UCSD-AML1 (cell line): ENCODE measurements at regions not wholly inside any gene's neighbourhood (a gene's known extent, or its start where the extent isn't known, plus 50 kb on each side); places are given as distances from the start of the nearest gene placed in this dataset.

Experiments used
- DNase-seq: peaks from one replicate; lab custom pipeline; 2025; ENCODE audit not compliant: unreplicated experiment; lab: John Stamatoyannopoulos, UW

DNA sequence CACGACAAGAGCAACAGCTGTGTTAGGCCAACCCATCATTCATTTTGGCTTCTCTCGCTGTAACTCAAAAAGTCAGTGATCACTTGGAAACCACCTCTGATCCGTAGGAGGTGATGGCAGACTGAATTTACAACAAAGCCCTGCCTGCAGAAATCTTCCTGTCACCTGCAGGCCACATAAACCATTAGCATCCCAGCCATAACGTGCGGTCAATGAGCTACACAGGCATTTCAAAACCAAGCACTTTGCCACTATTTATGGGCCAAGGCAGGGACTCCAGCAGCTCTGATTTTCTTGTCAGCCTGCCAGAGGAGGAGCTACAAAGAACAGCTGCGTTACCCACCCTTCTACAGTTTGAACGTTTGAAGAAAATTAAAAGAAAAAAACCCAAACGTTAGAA, 228.1 kb upstream of the PPARGC1A start:
- no peak for DNase-seq

DNA sequence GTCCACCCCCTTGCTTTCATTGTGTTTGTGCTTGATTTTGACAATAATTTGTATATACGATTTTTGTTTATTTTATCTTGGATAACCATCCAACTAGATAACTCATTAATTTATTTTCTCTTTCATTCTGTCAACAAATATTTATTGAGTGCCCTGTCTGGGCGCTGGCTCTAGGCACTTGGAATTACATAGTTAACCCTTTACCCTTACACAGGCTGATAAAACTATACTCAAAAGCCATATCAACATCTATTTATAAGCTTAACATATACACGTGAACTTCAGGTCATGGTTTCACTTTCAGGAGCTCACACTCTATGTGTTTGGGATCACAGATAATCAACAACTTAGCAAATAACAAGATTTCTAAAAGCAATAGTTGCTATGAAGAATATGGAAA, 226.3 kb upstream of the PPARGC1A start:
- DNase-seq = no peak

DNA sequence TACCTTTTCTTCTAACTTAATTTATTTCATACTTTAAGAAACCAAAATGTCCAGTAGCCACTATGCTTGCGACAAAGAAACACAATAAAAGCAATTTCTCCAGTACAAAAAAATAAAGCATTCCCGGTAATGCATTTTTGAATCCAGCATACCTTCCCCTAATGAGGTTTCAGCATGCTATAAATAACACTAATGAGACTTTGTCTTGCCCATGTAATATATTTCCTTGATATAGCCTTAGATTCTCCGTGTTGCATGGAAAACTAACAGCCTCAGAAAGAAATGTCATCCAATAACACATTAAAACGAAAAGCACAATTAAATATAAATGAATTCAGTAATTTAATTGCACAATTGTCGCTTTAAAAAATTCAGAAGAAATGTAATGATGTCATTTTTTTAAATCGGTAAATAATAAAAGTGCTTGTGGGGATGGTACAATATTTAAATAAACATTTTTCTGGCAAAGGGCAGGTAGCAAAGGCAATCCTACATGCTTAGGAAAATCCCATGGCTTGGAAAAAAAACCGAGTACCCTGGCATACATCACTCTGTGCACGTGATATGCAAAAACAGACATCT, 225.2 kb upstream of the PPARGC1A start:
- no peak for DNase-seq

DNA sequence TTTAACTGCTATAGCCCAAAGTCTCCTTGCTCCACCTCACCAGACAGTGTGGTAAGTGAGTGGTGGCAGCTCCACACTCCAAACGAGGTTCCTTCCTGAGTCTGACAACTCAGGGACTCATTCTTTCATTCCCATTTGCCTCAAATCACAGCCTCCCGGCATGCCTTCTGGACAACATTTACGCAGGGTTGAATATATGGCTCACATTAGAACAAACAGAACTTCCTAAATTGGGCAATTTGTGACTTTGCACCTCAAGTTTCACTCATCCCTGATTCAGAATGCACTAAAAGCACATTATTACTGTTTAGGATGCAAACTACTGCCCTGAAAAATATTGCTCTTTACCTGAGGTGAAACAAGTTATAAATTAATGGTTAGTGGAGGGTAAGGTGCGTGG, 224.6 kb upstream of the PPARGC1A start:
- DNase-seq = no peak

DNA sequence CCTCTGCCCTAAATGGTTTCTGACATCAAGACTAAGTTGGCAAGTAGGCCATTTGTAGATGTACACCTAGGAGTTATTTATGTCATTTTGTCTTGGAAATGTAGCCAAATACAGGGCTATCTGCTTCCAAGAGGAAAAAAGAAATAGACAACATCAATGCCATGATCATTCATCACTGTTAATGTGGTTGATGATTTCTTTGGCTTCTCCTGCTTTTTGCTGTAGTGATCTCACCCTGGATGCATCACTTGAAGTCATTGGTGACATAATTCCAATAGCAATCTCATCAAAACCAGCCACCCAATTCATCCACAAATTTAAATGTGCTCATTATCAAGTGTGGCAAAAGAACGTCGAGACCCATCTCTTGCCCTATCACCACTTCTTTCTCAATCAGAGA, 222.6 kb upstream of the PPARGC1A start:
- no peak for DNase-seq

DNA sequence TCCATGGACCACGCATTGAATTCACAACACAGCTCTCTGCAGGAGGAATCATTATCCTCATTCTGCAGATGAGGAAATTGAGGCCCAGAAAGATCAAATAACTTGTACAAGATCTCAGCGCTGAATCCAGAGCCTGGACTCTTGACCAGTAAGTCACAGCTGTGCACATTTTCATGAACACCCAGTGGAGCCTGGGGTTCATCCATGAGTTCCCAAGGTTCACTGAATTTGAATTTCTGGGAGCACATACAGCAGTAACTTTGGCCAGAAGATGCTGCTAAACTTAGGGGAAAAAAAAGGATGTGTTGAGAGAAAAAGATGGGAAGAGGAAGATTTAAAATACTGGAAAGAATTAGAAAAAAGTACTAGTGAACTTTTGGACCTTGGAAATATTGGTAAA, 218.7 kb upstream of the PPARGC1A start:
- no peak for DNase-seq

DNA sequence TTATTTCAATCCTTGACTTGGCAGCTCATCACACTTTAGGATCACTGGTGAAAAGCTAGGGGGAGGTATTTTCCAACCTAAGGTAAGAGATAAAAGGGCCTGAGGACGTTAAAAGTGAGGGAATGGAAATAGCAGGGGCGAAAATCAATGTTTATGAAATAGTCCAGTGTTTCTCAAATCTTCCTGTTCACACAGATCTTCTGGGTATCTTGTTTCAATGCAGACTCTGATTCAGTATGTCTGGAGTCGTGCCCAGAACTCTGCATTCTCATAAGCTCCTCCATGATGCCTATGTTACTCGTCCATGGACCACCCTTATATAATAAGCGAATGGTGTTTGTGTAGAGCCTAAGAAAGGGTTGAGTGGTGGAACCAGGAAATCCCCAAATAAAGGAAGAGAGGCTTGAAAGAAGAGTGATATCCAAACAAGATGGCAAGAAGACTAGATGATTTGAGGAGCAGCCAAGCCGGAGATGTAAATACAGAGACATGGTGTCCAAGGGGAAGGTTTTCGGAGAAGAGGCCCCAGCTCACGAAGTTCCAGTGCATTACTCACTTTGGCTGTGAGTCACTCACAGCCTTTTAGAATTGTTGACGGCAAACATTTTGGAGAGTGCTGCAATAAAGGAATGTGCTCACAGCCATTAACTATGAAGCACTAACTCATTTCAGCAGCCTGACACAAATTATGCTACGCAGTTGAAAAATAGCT, 215.6 kb upstream of the PPARGC1A start:
- DNase-seq = no peak

DNA sequence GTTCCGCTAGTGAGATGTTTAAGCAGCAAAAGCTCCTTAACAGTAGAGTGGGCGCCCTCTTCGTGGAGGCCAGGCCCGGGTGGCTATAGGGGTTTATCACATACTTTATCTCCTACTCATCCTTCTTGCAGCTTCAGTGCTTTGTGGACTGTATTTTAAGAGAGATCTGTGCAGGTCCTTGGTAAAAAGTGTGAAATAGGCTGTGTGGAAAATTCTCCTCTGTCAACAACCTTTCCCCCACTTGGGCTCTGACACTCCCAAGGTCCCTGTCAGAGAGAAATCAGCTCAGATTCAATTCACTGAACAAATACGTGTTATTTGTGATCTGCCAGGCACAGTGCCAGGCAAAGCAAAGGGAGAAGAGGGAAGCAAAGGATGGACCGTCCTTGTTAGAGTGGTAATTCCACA, 214.3 kb upstream of the PPARGC1A start:
- no peak for DNase-seq

DNA sequence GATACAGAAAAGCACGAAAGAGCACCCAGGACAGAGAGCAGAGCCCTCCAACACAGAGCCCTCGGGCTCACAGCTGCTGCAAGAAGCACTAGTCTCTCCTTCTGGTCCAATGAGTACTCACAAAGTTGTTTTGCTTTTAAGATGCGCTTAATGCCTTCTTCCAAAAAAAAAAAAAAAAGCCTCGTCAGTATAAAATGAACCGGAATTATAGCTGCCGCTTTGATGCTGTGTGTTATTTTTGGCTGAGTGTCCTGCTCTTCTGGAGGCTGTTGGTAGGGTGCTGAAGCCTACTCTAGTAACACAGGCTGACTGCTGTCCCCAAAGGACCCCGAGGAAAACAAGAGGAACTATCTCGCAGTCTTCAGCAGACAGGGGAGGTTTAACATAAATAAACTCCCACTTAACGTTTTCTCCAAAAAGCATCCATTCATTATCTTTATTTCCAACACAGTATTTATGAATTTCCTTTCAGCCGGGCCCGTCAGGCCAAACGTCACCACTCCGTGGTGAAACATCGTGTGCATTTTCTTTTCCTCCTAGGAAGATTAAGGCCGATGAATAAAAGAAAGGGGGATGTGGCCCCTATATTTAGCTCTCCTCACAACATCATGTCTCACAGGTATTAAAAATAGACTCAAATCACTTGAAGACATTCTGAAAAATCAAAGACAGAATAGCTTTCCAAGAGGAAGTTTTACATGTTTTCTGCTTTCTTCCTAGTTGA, 213.7 kb upstream of the PPARGC1A start:
- DNase-seq = no peak

DNA sequence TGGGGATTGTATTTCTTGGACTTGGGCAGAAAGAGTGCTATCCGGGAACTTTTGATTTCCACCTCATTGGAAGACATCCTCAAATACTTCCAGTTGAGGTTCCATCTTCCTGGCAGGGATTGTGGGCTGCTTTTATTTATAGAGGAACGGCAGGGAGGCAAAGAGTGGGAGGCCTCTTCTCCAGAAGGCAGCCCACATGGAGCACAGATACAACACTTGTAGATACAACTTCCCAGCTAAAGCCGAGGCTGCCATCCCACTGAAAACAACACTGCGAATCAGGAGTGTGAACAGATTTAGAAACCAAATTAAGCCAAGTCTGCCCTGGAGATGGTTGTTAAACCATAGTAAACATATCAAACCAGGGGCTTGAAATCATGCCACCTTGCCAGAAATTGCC, 212.8 kb upstream of the PPARGC1A start:
- no peak for DNase-seq

DNA sequence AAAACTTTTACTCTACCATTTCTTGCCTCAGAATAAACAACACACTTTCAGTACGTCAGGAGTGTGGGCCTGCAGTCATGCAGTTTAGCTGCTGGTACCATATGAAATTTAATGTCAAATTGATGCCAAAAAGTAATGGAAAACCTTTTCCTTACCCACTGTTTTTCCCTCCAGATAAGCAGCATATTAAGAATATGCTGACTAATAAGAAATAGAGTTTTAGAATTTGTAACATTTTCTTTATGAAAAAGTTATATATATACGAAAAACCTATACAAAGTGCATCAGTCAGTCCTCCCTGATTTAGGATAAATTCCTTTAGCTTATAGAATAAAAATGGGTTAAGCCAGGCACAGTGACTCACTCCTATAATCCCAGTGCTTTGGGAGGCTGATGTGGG, 206.8 kb upstream of the PPARGC1A start:
- no peak for DNase-seq

DNA sequence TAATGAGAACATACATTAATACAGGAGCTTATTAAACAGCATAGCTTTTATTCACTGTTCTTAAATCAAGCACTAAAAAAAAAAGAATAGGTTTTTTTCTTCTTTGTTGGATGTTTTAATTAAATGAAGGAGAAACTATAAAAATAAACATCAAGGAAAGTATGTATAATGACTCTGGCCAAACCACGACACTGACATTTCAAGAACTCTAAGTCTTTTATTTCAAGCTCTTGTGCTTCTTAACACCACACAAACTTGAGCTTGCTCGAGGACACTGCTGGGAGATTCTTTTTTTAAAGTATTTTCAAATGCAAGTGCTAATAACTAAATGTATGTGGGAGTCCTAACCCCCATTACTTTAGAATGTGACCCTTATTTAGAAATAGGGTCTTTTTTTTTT, 204.9 kb upstream of the PPARGC1A start:
- DNase-seq = no peak

DNA sequence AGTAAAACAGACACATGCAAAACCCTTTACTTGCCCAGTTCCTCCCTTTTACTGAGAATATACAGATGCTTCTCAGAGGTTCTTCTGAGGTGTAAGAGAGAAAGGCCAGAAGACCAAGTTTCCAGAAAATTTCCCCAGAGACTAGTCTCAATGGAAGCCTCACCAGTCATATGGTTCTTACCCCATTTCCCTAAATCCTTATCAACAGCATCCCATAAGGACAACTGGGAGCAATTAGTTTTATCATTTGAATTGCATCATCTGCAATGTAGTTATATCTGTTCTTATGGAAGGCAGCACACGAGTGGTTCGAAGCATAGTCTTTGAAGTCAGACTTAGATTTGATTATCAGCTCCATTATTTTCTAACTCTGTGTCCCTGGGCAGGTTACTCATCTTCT, 203.6 kb upstream of the PPARGC1A start:
- no peak for DNase-seq

DNA sequence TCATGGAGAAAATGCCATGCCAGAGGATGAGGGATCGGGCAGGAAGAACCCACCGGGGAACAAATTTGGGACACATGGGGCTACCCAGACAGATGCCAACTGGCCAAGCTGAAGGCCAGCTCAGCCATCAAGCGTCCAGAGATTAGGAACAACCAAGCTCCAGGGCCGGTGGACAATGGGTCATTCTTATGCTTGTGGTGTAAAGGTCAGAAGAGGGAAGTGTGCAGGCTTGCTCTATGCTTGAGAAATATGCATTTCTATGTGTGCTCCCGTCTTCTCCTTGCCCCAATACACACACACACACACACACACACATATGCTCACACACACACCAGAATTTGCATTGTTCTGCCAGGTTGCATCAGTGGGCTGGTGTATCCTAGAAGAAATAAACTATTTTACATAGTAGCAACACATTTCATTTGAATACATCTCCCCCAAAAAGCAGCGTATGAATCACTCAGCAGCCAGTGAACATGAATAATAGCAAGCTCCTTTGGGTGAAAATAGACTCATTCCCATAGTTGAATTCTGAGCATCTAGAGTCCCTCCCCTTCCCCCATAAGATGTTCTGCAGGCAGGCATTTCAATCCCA, 201.9 kb upstream of the PPARGC1A start:
- DNase-seq = no peak

DNA sequence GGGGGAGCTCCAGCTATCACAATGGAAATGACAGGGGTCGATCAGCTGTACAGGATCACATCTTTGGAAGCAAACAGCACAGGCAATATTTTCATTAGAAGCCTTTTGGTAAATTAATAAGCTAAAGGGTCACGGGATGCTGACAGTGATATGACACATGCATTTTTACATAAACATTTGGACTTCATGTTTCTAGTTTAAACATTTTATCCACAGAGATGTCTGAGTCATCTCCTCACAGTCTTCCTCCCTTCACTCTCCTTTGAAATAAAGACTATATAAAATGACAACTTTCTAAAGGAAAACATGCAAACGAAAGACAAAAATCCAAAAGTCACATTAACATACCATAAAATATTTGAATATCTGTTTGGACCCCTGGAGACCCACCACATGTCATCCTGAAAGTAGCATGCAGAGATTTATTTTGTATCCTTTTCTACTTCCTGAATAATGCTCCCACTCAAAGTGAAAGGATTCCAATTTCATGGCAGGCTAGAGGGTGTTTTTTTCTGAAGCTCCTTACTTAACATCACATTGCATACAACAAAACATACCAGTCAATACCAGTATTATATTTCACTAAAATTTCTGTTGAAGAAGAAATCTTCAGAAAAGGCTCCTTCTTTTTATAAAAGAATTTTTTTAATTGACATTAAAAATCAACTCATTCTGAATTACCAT, 200.1 kb upstream of the PPARGC1A start:
- DNase-seq = no peak

DNA sequence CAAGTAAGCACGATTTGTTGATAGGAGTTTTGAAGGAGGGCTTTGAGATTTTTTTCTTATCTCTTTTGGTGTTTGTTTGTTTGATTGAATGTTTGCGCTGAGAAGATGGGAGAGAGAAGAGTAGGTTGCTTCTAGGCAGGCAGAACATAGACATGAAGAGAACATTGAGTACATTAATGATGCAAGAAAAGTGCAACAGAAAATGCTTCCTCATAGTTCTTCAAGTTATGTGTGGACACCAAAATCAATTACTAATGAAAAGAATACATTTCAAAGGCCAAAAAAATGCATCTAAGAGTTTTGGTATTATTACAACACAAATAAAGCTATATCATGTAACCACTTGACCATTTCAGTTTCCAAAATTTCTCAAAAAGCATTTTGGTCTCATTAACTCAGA, 191.0 kb upstream of the PPARGC1A start:
- no peak for DNase-seq

DNA sequence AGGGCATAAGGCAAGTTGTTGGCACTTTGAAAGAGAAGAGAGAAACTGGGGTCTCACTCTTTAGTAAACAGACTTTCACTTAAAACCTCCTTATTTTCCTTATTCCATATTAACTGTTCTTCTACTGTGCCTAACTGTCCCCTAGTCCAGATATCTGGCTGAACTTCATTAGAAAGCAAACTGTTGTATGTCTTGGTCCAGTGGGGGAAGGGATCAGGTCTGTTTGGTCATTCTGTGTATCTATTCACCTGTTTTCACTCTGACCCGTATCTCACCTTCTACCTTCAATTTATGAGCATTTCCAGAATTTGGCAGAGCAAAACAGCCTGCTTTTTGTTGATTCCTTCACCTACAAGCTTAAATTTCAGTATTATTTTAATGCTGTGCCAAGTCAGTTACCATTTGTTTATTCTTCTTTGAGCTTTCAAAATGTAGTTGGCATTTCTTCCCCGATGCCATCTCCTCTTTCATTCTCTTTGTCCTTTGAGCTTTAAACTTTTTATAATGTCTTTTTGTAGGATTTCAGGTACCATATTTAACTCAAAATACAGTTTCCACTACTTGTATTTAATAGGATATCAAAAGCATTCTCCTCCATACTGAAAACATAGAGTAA, 188.6 kb upstream of the PPARGC1A start:
- DNase-seq = no peak

DNA sequence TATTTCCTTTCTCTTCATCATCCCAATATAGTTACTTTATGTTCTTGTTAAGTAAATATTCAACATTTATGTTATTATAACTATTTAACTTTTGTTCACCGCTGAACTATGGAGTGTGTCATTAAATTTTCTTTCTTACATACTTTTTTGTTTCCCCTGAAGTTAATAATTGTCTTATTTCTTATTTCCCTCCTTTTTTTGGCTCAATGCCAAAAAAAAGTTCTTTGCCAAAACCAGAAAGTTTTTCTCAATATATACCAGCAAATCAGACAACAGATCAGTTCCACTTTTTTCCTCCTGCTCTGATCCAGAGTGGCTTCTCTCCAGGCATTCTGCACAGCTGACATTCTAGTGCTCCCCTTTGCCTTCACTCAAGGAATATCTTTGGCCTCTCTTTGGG, 187.0 kb upstream of the PPARGC1A start:
- no peak for DNase-seq

DNA sequence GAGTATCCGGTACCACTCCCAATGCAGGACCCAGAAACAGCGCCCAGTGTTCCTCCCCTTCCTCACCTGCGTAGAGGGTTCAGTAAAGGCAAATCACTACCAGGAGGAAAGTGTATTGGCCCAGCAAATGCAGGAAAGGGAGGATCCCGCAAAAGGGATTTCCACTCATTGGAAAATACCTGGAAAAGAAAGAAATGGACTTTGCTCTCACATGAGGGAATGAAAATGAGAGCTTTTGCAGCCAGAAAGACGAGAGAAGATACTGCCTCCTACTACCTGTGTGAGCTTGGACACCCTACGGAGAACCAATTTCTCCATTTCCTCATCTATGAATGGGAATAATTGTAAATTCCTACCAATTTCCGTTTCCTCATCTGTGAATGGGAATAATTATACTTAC, 184.1 kb upstream of the PPARGC1A start:
- no peak for DNase-seq

DNA sequence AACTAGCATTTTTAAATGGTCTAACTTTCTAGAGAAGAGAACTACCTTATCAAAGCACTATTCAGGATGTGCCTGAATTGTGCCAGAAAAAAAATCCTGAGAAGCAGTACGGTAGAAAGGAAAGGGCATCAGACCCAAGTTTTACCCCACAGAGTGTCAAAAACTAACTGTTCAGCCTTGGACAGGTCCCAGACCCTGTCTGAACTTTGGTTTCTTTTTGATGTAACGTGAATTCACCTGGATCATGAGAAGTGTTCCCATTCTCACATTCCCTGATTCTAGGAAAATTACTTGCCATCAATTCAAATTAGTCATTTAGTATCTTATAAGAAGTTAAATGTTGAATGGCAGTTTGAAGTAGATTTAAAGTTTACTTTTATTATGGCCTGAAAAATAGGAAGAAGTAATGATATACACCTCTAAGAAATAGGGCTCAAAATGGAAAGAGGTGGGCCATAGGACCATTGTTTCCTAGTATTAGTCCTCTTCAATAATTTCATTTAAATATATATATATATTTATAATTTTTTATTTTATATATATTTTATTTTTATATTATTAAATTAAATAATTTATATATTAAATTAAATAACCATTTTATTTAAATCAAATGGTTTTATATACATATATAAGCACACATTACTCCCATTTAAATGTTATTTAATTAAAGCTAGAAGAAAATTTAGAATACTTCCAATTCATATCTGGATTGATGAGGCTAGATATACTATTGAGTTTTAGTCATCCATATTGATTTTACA, 181.9 kb upstream of the PPARGC1A start:
- no peak for DNase-seq
